CD14-positive monocyte (primary cell): ENCODE measurements at regions not wholly inside any gene's neighbourhood (a gene's known extent, or its start where the extent isn't known, plus 50 kb on each side); places are given as distances from the start of the nearest gene placed in this dataset.

Experiments used
- DNase-seq, 3 donors: peaks; one replicate each; pipeline ENCODE4 v3.0.0-alpha.2; 2011 to 2022
- H2AFZ ChIP-seq: 2 replicates; pipeline ENCODE4 v1.6.0; 2012; ENCODE audit warnings: mild to moderate bottlenecking, low read depth, low read length, inconsistent platforms; ENCODE audit not compliant: insufficient read depth, poor library complexity, severe bottlenecking
- H3K27ac ChIP-seq, 2 donors: 1 replicate in 1 of 2; 2 replicates in 1 of 2; pipeline ENCODE4 v1.5.1; 2012 to 2013; ENCODE audit warnings: low read length in 2 of 2, control low read depth in 1 of 2, inconsistent platforms in 1 of 2, low read depth in 1 of 2, mild to moderate bottlenecking in 1 of 2
- H3K27me3 ChIP-seq, 2 donors: one replicate each; pipeline versions ENCODE4 v1.6.0 to v1.6.1; 2011 to 2013; ENCODE audit warnings: low read length in 2 of 2; ENCODE audit not compliant: control insufficient read depth in 2 of 2, insufficient read depth in 2 of 2
- H3K36me3 ChIP-seq, 2 donors: replicated peaks in 1 of 2; 1 replicate in 1 of 2; 2 replicates in 1 of 2; pipeline versions ENCODE4 v1.5.1 to v1.6.1; 2012 to 2013; ENCODE audit warnings: low read length in 2 of 2, control low read depth in 1 of 2, inconsistent platforms in 1 of 2, mild to moderate bottlenecking in 1 of 2; ENCODE audit not compliant: insufficient read depth in 2 of 2, control insufficient read depth in 1 of 2
- H3K4me1 ChIP-seq, 2 donors: 1 replicate in 1 of 2; 2 replicates in 1 of 2; pipeline versions ENCODE4 v1.5.1 to v1.6.1; 2012 to 2013; ENCODE audit warnings: low read length in 2 of 2, control low read depth in 1 of 2, inconsistent platforms in 1 of 2, mild to moderate bottlenecking in 1 of 2, moderate library complexity in 1 of 2; ENCODE audit not compliant: insufficient read depth in 2 of 2, control insufficient read depth in 1 of 2
- H3K4me2 ChIP-seq: replicated peaks from 2 replicates; pipeline ENCODE3; 2012; ENCODE audit warnings: low read length, moderate library complexity, mild to moderate bottlenecking; ENCODE audit not compliant: poor library complexity, severe bottlenecking; ENCODE audit errors: extremely low read depth
- H3K4me3 ChIP-seq, 3 experiments: fragments of 200-600 bp in 1 of 3; sonication (generic) in 1 of 3; replicated peaks in 1 of 3; 1 replicate in 2 of 3; 2 replicates in 1 of 3; pipeline ENCODE4 v1.5.1; 2011 to 2013; ENCODE audit warnings: low read length in 3 of 3, mild to moderate bottlenecking in 3 of 3, control low read depth in 2 of 3, low read depth in 2 of 3, inconsistent platforms in 1 of 3, moderate library complexity in 1 of 3
- H3K79me2 ChIP-seq: 2 replicates; pipeline ENCODE4 v1.6.0; 2012; ENCODE audit warnings: mild to moderate bottlenecking, control low read depth, inconsistent platforms, low read length, moderate library complexity; ENCODE audit not compliant: insufficient read depth
- H3K9ac ChIP-seq: 2 replicates; pipeline ENCODE4 v1.6.0; 2017; ENCODE audit warnings: low read length, mild to moderate bottlenecking; ENCODE audit not compliant: insufficient read depth, poor library complexity, severe bottlenecking
- H3K9me3 ChIP-seq, 2 donors: replicated peaks in 1 of 2; 1 replicate in 1 of 2; 2 replicates in 1 of 2; pipeline versions ENCODE4 v1.5.1 to v1.6.1; 2012 to 2013; ENCODE audit warnings: low read length in 2 of 2, control low read depth in 1 of 2; ENCODE audit not compliant: control insufficient read depth in 1 of 2, insufficient read depth in 1 of 2
- H4K20me1 ChIP-seq: 2 replicates; pipeline ENCODE4 v1.6.0; 2012; ENCODE audit warnings: mild to moderate bottlenecking, low read length, control low read depth, moderate library complexity; ENCODE audit not compliant: insufficient read depth
- H3K27ac Mint-ChIP-seq, 7 donors: one replicate each; pipeline ENCODE4 v1.8.0; 2020; ENCODE audit warnings: mild to moderate bottlenecking in 7 of 7, mixed read lengths in 7 of 7, moderate library complexity in 6 of 7, inconsistent platforms in 2 of 7
- H3K27me3 Mint-ChIP-seq, 3 donors: one replicate each; pipeline ENCODE4 v1.8.0; 2021 to 2022; ENCODE audit warnings: low read depth in 3 of 3, mild to moderate bottlenecking in 3 of 3, mixed read lengths in 3 of 3, moderate library complexity in 3 of 3, inconsistent platforms in 1 of 3
- H3K36me3 Mint-ChIP-seq, 2 donors: one replicate each; pipeline ENCODE4 v1.8.0; 2020; ENCODE audit warnings: mixed read lengths in 2 of 2, inconsistent platforms in 1 of 2, mild to moderate bottlenecking in 1 of 2
- H3K4me1 Mint-ChIP-seq: one replicate; pipeline ENCODE4 v1.8.0; 2020; ENCODE audit warnings: mild to moderate bottlenecking, mixed read lengths
- H3K4me3 Mint-ChIP-seq, 2 donors: one replicate each; pipeline ENCODE4 v1.8.0; 2020; ENCODE audit warnings: mild to moderate bottlenecking in 2 of 2, mixed read lengths in 2 of 2, moderate library complexity in 1 of 2
- H3K9me3 Mint-ChIP-seq, 7 donors: one replicate each; pipeline ENCODE4 v1.8.0; 2020 to 2022; ENCODE audit warnings: mixed read lengths in 7 of 7, mild to moderate bottlenecking in 6 of 7, moderate library complexity in 6 of 7, inconsistent platforms in 2 of 7
- WGBS: methylation state at CpG from one replicate; pipeline ENCODE4 v1.1.5; 2013; ENCODE audit warnings: missing lambda C conversion rate; ENCODE audit not compliant: insufficient coverage; 5-methylcytosine and 5-hydroxymethylcytosine counted together
- intact Hi-C, 2 donors: fragments of 100-400 bp; cut with micrococcal nuclease; formaldehyde crosslinking; loops; one replicate each; pipeline versions ENCODE4 v1.15.0 to v1.15.1; 2023
- TF ChIP-seq, protein P1 (sequence below): fragments of 200-600 bp; IDR thresholded peaks from one replicate; pipeline ENCODE4 v1.8.0; 2022; ENCODE audit warnings: antibody characterized with exemption, mild to moderate bottlenecking

DNA sequence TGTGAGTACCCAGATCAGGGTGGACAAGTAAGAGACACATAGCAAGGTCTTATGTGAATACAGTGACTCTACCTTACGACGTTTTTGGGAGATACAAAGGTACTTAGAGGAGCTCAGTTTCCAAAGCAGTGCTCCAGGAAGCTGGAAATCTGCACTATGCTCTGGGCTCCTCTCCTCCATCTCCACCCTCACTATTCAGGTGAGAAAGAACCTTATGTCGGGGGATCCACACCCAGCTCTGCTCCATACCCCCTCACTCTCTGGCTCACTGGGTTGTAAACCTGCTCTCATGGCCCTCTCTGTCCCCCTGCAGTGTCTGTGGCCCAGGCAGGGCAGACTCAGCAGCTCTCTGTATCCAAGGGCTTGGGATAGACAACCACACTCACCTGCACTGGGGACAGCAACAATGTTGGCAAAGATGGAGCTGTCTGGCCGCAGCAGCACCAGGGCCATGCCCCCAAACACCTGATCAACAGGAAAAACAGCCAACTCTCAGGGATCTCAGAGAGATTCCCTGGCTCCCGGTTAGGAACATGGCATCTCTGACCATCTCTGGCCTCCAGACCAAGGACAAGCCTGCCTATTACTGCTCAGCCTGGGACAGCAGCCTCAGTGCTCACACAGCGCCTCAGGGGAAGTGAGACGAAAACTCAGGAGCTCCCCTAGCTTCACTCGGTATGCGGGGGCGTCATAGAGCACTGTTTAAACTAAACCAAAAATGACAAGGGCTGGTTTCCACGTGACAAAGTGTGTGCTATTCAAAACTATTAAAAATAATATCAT lies 60.9 kb upstream of the TOP3B start:
- Histone ChIP-seq H3K79me2 (no peaks in the 10 kb centered on the region), H3K4me2 (no peak overlapping the region), H3K4me1 (no peaks in the 10 kb centered on the region), H2AFZ (no peak overlapping the region), H3K27ac (no peak overlapping the region), H3K9ac (no peak overlapping the region), H3K36me3 (no peaks in the 10 kb centered on the region), H3K4me3 (no peak overlapping the region), H3K9me3 (no peaks in the 10 kb centered on the region), H4K20me1 (no peaks in the 10 kb centered on the region), H3K27me3 (peaks cover 0 to 9% of the 10 kb centered on the region in 2 donors)
- H3K4me3 Mint-ChIP-seq = no peak overlapping the region
- 64% methylated on average over 7 of the region's 11 CpGs for WGBS
- H3K27me3 Mint-ChIP-seq = peaks cover 7 to 8% (median 7%) of the 10 kb centered on the region in 3 donors
- intact Hi-C loops = no loop called here
- TF ChIP-seq, protein P1, sequence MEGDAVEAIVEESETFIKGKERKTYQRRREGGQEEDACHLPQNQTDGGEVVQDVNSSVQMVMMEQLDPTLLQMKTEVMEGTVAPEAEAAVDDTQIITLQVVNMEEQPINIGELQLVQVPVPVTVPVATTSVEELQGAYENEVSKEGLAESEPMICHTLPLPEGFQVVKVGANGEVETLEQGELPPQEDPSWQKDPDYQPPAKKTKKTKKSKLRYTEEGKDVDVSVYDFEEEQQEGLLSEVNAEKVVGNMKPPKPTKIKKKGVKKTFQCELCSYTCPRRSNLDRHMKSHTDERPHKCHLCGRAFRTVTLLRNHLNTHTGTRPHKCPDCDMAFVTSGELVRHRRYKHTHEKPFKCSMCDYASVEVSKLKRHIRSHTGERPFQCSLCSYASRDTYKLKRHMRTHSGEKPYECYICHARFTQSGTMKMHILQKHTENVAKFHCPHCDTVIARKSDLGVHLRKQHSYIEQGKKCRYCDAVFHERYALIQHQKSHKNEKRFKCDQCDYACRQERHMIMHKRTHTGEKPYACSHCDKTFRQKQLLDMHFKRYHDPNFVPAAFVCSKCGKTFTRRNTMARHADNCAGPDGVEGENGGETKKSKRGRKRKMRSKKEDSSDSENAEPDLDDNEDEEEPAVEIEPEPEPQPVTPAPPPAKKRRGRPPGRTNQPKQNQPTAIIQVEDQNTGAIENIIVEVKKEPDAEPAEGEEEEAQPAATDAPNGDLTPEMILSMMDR = no peak
- peaks cover 0 to 3% (median 0%) of the 10 kb centered on the region in 7 donors for H3K9me3 Mint-ChIP-seq
- peak overlapping the region in 1 of 7 donors; percentile 5 for H3K27ac Mint-ChIP-seq
- no peak for DNase-seq
- no peaks in the 10 kb centered on the region for H3K4me1 Mint-ChIP-seq
- no peaks in the 10 kb centered on the region for H3K36me3 Mint-ChIP-seq

DNA sequence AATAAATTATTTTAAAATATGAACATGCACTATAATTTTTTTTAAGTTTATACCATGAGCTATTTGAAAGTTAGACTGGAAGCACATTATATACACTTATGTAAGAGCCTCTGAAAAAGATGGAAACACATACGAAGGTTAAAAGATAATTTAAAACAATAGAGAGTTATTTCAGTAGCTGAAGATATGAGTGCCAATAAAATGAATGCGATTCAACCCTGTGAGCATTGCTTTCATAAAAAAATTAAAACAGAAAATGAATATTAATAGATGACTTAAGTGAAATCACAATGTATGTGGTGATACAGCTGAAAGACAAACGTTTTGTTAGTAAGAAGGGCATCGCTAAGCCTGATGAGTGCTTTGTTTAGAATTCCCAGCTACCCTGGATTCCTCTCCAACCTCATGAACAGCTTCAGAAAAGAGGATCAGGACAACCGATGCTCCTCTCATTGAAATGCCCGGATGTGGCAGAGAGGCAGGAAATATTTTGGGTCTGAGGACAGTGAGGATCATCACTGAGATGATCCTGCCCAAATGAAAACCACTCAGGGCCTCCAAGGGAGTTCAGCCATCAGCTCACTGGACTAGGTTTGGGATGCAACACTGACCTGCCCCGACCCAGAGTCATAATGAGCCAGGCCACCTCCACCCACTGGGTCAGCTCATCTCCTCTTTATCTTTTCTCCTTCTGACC lies 60.2 kb upstream of the TOP3B start:
- DNase-seq = no peak
- intact Hi-C loops = no loop called here
- no peak overlapping the region for H3K4me3 Mint-ChIP-seq
- no peak overlapping the region for H3K27ac Mint-ChIP-seq
- Histone ChIP-seq H2AFZ (no peak overlapping the region), H3K4me1 (no peaks in the 10 kb centered on the region), H3K27me3 (peaks cover 0 to 9% of the 10 kb centered on the region in 2 donors), H4K20me1 (no peaks in the 10 kb centered on the region), H3K4me3 (no peak overlapping the region), H3K4me2 (no peak overlapping the region), H3K79me2 (no peaks in the 10 kb centered on the region), H3K9me3 (no peaks in the 10 kb centered on the region), H3K9ac (no peak overlapping the region), H3K36me3 (no peaks in the 10 kb centered on the region), H3K27ac (no peak overlapping the region)
- H3K9me3 Mint-ChIP-seq = peaks cover 0 to 3% (median 0%) of the 10 kb centered on the region in 7 donors
- no peaks in the 10 kb centered on the region for H3K4me1 Mint-ChIP-seq
- no peaks in the 10 kb centered on the region for H3K36me3 Mint-ChIP-seq
- peaks cover 7 to 8% (median 7%) of the 10 kb centered on the region in 3 donors for H3K27me3 Mint-ChIP-seq
- WGBS = 87% methylated on average over 3 of the region's 7 CpGs
- TF ChIP-seq, protein P1 = no peak
